DND-41 (cell line): ENCODE measurements at regions not wholly inside any gene's neighbourhood (a gene's known extent, or its start where the extent isn't known, plus 50 kb on each side); places are given as distances from the start of the nearest gene placed in this dataset.

Experiments used
- ATAC-seq: fragments of 200-7000 bp; cut with Tn5 transposase; 3 replicates; pipeline ENCODE4 v1.9.1; 2021; ENCODE audit warnings: low read depth; ENCODE audit not compliant: insufficient read depth
- DNase-seq: peaks from one replicate; pipeline ENCODE4 v3.0.0-alpha.2; 2020
- H2AFZ ChIP-seq: 2 replicates; pipeline ENCODE4 v1.6.0; 2012; ENCODE audit warnings: low read depth, low read length
- H3K27ac ChIP-seq: 2 replicates; pipeline ENCODE4 v1.5.1; 2012; ENCODE audit warnings: low read length, inconsistent platforms
- H3K27me3 ChIP-seq: fragments of 200-600 bp; sonication (generic); 2 replicates; pipeline ENCODE4 v1.6.0; 2012; ENCODE audit warnings: low read length, mild to moderate bottlenecking, inconsistent platforms; ENCODE audit not compliant: insufficient read depth, poor library complexity
- H3K36me3 ChIP-seq: 2 replicates; pipeline ENCODE4 v1.5.1; 2012; ENCODE audit warnings: low read length, inconsistent platforms; ENCODE audit not compliant: insufficient read depth
- H3K4me1 ChIP-seq: 2 replicates; pipeline ENCODE4 v1.5.1; 2012; ENCODE audit warnings: mild to moderate bottlenecking, low read length; ENCODE audit not compliant: insufficient read depth
- H3K4me2 ChIP-seq: 2 replicates; pipeline ENCODE4 v1.6.0; 2012; ENCODE audit warnings: mild to moderate bottlenecking, moderate library complexity, low read length, inconsistent platforms; ENCODE audit not compliant: insufficient read depth
- H3K4me3 ChIP-seq, 2 experiments: fragments of 200-600 bp in 1 of 2; shearing (Covaris generic) in 1 of 2; 2 replicates each; pipeline ENCODE4 v1.5.1; 2012 to 2016; ENCODE audit warnings: inconsistent platforms in 2 of 2, low read length in 2 of 2, mild to moderate bottlenecking in 2 of 2, low read depth in 1 of 2, moderate library complexity in 1 of 2
- H3K79me2 ChIP-seq: 2 replicates; pipeline ENCODE4 v1.6.0; 2012; ENCODE audit warnings: low read length, inconsistent platforms; ENCODE audit not compliant: insufficient read depth
- H3K9ac ChIP-seq: 2 replicates; pipeline ENCODE4 v1.6.0; 2012; ENCODE audit warnings: low read depth, mild to moderate bottlenecking, inconsistent platforms, low read length, moderate library complexity
- H3K9me3 ChIP-seq: 2 replicates; pipeline ENCODE4 v1.5.1; 2012; ENCODE audit warnings: low read length, moderate library complexity, mild to moderate bottlenecking, inconsistent platforms; ENCODE audit not compliant: insufficient read depth, severe bottlenecking
- H4K20me1 ChIP-seq: 2 replicates; pipeline ENCODE4 v1.6.0; 2012; ENCODE audit warnings: low read length; ENCODE audit not compliant: insufficient read depth
- EZH2 ChIP-seq: IDR thresholded peaks from 3 replicates; pipeline ENCODE4 v1.6.1; 2012; ENCODE audit warnings: borderline replicate concordance, low read depth, mild to moderate bottlenecking, moderate library complexity, low read length, inconsistent platforms; ENCODE audit not compliant: severe bottlenecking
- TF ChIP-seq, protein P1 (sequence below): IDR thresholded peaks from 2 replicates; pipeline ENCODE4 v1.5.1; 2012; ENCODE audit warnings: borderline replicate concordance, low read length, moderate library complexity, mild to moderate bottlenecking; ENCODE audit not compliant: poor library complexity, severe bottlenecking; ENCODE audit errors: extremely low read depth

DNA sequence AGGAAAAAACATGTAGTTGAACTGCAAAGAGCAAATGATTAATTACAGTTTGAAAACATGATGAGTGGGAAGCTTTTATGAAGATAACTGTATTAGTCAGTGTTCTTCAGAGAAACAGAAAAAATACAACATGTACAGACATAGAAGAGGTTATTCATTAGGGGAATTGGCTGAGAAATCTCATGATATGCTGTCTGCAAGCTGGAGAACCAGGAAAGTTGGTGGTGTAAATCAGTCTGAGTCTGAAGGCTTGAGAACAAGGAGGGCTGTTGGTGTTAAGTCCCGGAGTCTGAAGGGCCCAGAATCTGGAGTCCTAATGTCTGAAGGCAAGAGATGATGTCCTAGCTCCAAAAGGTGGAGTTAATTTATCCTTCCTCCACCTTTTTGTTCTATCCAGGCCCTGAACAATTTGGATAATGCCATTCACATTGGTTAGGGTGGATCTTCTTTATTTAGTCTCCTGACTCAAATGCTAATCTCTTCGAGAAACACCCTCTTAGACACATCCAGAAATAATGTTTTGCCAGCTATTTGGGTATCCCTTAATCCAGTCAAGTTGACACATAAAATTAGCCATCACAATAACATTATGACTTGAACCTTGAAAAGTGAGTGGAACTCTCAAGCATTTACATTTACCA lies 672.9 kb upstream of the PTBP2 start:
- DNase-seq = no peak
- no peaks in the 10 kb centered on the region for H4K20me1 ChIP-seq
- no peaks in the 10 kb centered on the region for H3K27me3 ChIP-seq
- H3K36me3 ChIP-seq = no peaks in the 10 kb centered on the region
- TF ChIP-seq, protein P1, sequence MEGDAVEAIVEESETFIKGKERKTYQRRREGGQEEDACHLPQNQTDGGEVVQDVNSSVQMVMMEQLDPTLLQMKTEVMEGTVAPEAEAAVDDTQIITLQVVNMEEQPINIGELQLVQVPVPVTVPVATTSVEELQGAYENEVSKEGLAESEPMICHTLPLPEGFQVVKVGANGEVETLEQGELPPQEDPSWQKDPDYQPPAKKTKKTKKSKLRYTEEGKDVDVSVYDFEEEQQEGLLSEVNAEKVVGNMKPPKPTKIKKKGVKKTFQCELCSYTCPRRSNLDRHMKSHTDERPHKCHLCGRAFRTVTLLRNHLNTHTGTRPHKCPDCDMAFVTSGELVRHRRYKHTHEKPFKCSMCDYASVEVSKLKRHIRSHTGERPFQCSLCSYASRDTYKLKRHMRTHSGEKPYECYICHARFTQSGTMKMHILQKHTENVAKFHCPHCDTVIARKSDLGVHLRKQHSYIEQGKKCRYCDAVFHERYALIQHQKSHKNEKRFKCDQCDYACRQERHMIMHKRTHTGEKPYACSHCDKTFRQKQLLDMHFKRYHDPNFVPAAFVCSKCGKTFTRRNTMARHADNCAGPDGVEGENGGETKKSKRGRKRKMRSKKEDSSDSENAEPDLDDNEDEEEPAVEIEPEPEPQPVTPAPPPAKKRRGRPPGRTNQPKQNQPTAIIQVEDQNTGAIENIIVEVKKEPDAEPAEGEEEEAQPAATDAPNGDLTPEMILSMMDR = no peak
- no peak for TF ChIP-seq EZH2
- H3K4me3 ChIP-seq = no peak overlapping the region
- no peak overlapping the region for H2AFZ ChIP-seq
- H3K4me2 ChIP-seq = no peak overlapping the region
- no peak for ATAC-seq
- H3K27ac ChIP-seq = no peak overlapping the region
- no peaks in the 10 kb centered on the region for H3K9me3 ChIP-seq
- H3K9ac ChIP-seq = no peak overlapping the region
- H3K79me2 ChIP-seq = no peaks in the 10 kb centered on the region
- H3K4me1 ChIP-seq = peaks cover 6% of the 10 kb centered on the region; the same call in 1 of the 2 replicates

DNA sequence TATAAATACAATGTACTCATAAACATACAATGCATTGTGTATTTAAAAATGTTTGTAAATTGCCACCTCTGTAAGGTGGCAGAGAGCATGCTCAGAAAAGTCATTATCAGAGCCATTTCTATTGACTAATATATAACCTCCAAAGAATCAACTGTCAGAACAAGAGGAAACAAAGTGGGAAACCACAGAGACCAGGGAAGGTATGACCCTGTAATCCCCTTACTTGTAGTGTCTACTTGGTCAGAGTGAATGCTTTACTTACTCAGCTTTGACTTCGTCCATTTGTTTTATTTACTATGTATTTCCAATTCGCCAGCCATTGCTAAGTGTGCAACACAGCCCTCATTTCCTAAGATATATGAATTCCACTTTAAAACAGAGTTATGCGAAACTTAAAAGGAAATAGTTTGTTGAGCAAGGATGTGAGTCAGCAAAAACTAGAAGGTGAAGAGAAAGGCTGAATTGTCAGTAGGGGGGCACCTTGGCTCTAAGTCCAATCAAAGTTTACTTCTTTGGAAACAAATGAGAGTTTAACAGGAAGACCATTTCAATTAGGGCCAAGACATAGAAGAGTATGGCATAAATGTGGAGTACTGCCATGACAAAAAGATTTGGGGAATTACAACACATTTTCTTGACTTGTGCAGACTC lies 671.7 kb upstream of the PTBP2 start:
- Histone ChIP-seq H3K27ac (no peak overlapping the region), H3K27me3 (no peaks in the 10 kb centered on the region), H3K79me2 (no peaks in the 10 kb centered on the region), H4K20me1 (no peaks in the 10 kb centered on the region), H2AFZ (no peak overlapping the region; the same call in 1 of the 2 replicates), H3K9me3 (no peaks in the 10 kb centered on the region), H3K36me3 (no peaks in the 10 kb centered on the region), H3K4me2 (no peak overlapping the region), H3K9ac (no peak overlapping the region), H3K4me1 (peaks cover 6% of the 10 kb centered on the region; the same call in 1 of the 2 replicates), H3K4me3 (no peak overlapping the region)
- 0 out of 3 replicates have a peak, but pooled peaks have one; percentile 31 for ATAC-seq
- TF ChIP-seq EZH2 = no peak
- TF ChIP-seq, protein P1 = no peak
- no peak for DNase-seq

DNA sequence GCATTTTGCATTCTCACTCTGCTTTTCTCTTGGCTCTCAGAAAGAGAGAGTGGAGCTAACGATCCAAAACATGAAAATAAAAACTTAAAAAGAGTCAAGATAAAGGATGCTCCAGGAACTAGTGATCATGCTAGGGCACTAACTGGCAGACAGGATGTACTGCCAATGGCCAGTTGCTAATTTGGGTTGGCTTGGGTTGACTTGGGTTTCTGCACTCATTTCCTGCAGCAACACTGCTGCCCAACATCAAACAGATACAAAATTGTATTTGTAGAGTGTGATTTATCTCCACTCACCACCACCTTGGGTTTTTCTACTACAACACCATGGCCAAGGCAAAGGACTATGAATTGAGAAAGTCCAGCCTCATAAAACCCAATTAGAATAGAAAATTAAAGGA lies 662.3 kb upstream of the PTBP2 start:
- Histone ChIP-seq H3K27me3 (no peaks in the 10 kb centered on the region), H4K20me1 (no peaks in the 10 kb centered on the region), H2AFZ (no peak overlapping the region), H3K4me2 (no peak overlapping the region), H3K9ac (no peak overlapping the region), H3K4me3 (no peak overlapping the region), H3K27ac (no peak overlapping the region), H3K79me2 (no peaks in the 10 kb centered on the region), H3K4me1 (no peaks in the 10 kb centered on the region), H3K36me3 (no peaks in the 10 kb centered on the region), H3K9me3 (peaks cover 5% of the 10 kb centered on the region)
- DNase-seq (no peak), ATAC-seq (no peak)
- TF ChIP-seq, protein P1 = no peak
- TF ChIP-seq EZH2 = no peak
